Right hindlimb (tissue), 1 donor: ENCODE measurements at regions not wholly inside any gene's neighbourhood (a gene's known extent, or its start where the extent isn't known, plus 50 kb on each side); places are given as distances from the start of the nearest gene placed in this dataset.
A peak's percentile ranks its signal among the peaks of the same experiment; 100 is the strongest.
"Not testable (repeated sequence)": the region's sequence is repeated elsewhere in the genome, so short reads cannot be mapped to it uniquely, and the experiment has no call there.

Experiments
- DNase-seq: peaks from one replicate; pipeline ENCODE4 v3.0.0-alpha.2; 2018

GRCh38 chr21:33121715-33122475, 52.0 kb downstream of the OLIG1 start:
- no peak for DNase-seq

GRCh38 chr21:33122507-33122906, 52.6 kb downstream of the OLIG1 start:
- DNase-seq: no peak

- no peak for DNase-seq
Measured at GRCh38 chr21:33123374-33124123, 53.6 kb downstream of the OLIG1 start.

- DNase-seq: no peak
Measured at GRCh38 chr21:33124889-33125288, 54.9 kb downstream of the OLIG1 start.

GRCh38 chr21:33125680-33126375, 55.9 kb downstream of the OLIG1 start:
- no peak for DNase-seq

GRCh38 chr21:33126569-33126968, 56.6 kb downstream of the OLIG1 start:
- DNase-seq: no peak

GRCh38 chr21:33127154-33127867, 57.4 kb downstream of the OLIG1 start:
- peak; percentile 74 for DNase-seq

- DNase-seq: no peak
Measured at GRCh38 chr21:33127868-33128242, 57.9 kb downstream of the OLIG1 start.

- no peak for DNase-seq
Measured at GRCh38 chr21:33128538-33128937, 58.6 kb downstream of the OLIG1 start.

GRCh38 chr21:33132054-33132453, 62.1 kb downstream of the OLIG1 start:
- no peak for DNase-seq

- no peak for DNase-seq
Measured at GRCh38 chr21:33133892-33134291, 64.0 kb downstream of the OLIG1 start.

- no peak for DNase-seq
Measured at GRCh38 chr21:33135925-33136324, 66.0 kb downstream of the OLIG1 start.

- DNase-seq: no peak
Measured at GRCh38 chr21:33136847-33137502, 67.0 kb downstream of the OLIG1 start.

- no peak for DNase-seq
Measured at GRCh38 chr21:33139084-33139483, 69.1 kb downstream of the OLIG1 start.

- no peak for DNase-seq
Measured at GRCh38 chr21:33140288-33140687, 70.3 kb downstream of the OLIG1 start.

GRCh38 chr21:33146467-33146866, 76.5 kb downstream of the OLIG1 start:
- no peak for DNase-seq

- DNase-seq: no peak
Measured at GRCh38 chr21:33149181-33149580, 79.2 kb downstream of the OLIG1 start.

GRCh38 chr21:33150968-33151367, 78.8 kb upstream of the IFNAR2 start:
- DNase-seq: not testable (repeated sequence)

GRCh38 chr21:33151941-33152731, 77.6 kb upstream of the IFNAR2 start:
- no peak for DNase-seq

- no peak for DNase-seq
Measured at GRCh38 chr21:33152732-33153130, 77.0 kb upstream of the IFNAR2 start.

GRCh38 chr21:33155005-33155404, 74.7 kb upstream of the IFNAR2 start:
- DNase-seq: no peak

GRCh38 chr21:33155422-33155821, 74.3 kb upstream of the IFNAR2 start:
- DNase-seq: no peak
